Fibroblast of lung (primary cell): ENCODE measurements at regions not wholly inside any gene's neighbourhood (a gene's known extent, or its start where the extent isn't known, plus 50 kb on each side); places are given as distances from the start of the nearest gene placed in this dataset.

ENCODE experiments used
- DNase-seq, 2 donors: peaks; one replicate each; pipeline versions ENCODE4 v3.0.0 to v3.0.0-alpha.2; 2010; ENCODE audit warnings: low read depth in 2 of 2
- H2AFZ ChIP-seq: 2 replicates; pipeline ENCODE4 v1.5.1; 2012; ENCODE audit warnings: low read length, control low read depth, inconsistent platforms
- H3K27ac ChIP-seq: 2 replicates; pipeline ENCODE4 v1.5.1; 2011; ENCODE audit warnings: low read length, control low read depth; ENCODE audit not compliant: insufficient read depth
- H3K27me3 ChIP-seq: 2 replicates; pipeline ENCODE4 v1.5.1; 2011; ENCODE audit warnings: mild to moderate bottlenecking, low read length; ENCODE audit not compliant: control insufficient read depth, insufficient read depth
- H3K36me3 ChIP-seq: 2 replicates; pipeline ENCODE4 v1.5.1; 2011; ENCODE audit warnings: low read length; ENCODE audit not compliant: control insufficient read depth, insufficient read depth
- H3K4me1 ChIP-seq: 2 replicates; pipeline ENCODE4 v1.5.1; 2011; ENCODE audit warnings: low read length; ENCODE audit not compliant: control insufficient read depth, insufficient read depth; ENCODE audit errors: extremely low read depth
- H3K4me2 ChIP-seq: 2 replicates; pipeline ENCODE4 v1.5.1; 2011; ENCODE audit warnings: low read length, control low read depth; ENCODE audit not compliant: insufficient read depth; ENCODE audit errors: extremely low read depth
- H3K4me3 ChIP-seq, 4 experiments: fragments of 200-600 bp in 1 of 4; sonication (generic) in 1 of 4; replicated peaks in 1 of 4; 2 replicates each; pipeline ENCODE4 v1.5.1; 2011 to 2016; ENCODE audit warnings: low read length in 4 of 4, low read depth in 3 of 4, mild to moderate bottlenecking in 3 of 4, control low read depth in 2 of 4, inconsistent platforms in 1 of 4, mixed read lengths in 1 of 4; ENCODE audit not compliant: insufficient read depth in 1 of 4; ENCODE audit errors: control extremely low read depth in 1 of 4
- H3K79me2 ChIP-seq: 2 replicates; pipeline ENCODE4 v1.5.1; 2012; ENCODE audit warnings: mild to moderate bottlenecking, low read length, inconsistent platforms; ENCODE audit not compliant: control insufficient read depth, insufficient read depth
- H3K9ac ChIP-seq: 2 replicates; pipeline ENCODE4 v1.5.1; 2011; ENCODE audit warnings: mild to moderate bottlenecking, low read length, control low read depth; ENCODE audit not compliant: insufficient read depth
- H3K9me3 ChIP-seq: 2 replicates; pipeline ENCODE4 v1.5.1; 2012; ENCODE audit warnings: low read depth, low read length; ENCODE audit not compliant: control insufficient read depth, insufficient read depth
- H4K20me1 ChIP-seq: 2 replicates; pipeline ENCODE4 v1.5.1; 2011; ENCODE audit warnings: low read length; ENCODE audit not compliant: control insufficient read depth, insufficient read depth; ENCODE audit errors: extremely low read depth
- CTCF ChIP-seq, 2 donors: IDR thresholded peaks in 1 of 2; conservative IDR thresholded peaks in 1 of 2; 1 replicate in 1 of 2; 2 replicates in 1 of 2; pipeline ENCODE4 v1.5.1; 2011 to 2012; ENCODE audit warnings: low read length in 2 of 2, control low read depth in 1 of 2, inconsistent platforms in 1 of 2, low read depth in 1 of 2, mild to moderate bottlenecking in 1 of 2
- EZH2 ChIP-seq: IDR thresholded peaks from 2 replicates; pipeline ENCODE4 v1.5.1; 2012; ENCODE audit warnings: low read length, control low read depth, mild to moderate bottlenecking; ENCODE audit errors: missing control alignments

- Histone ChIP-seq H3K36me3 (no peaks in the 10 kb centered on the region), H3K27me3 (no peaks in the 10 kb centered on the region)
- TF ChIP-seq CTCF (conservative IDR thresholded peaks at IDR 0.05 in 1 of 2, IDR thresholded peaks at IDR 0.05 in 1 of 2; ENCODE audit: low read depth in 1 of 2, low read length in 2 of 2), result no peak
- no peak for TF ChIP-seq EZH2
Observed at GRCh38 chr4:89173336-89174090, 62.2 kb downstream of the TIGD2 start.

GRCh38 chr4:89174784-89175183 lies 63.5 kb downstream of the TIGD2 start:
- Histone ChIP-seq H2AFZ (no peak overlapping the region), H3K4me3 (no peak overlapping the region), H3K36me3 (no peaks in the 10 kb centered on the region), H3K79me2 (no peaks in the 10 kb centered on the region), H3K27ac (no peak overlapping the region), H4K20me1 (no peaks in the 10 kb centered on the region), H3K9ac (no peak overlapping the region), H3K4me2 (no peak overlapping the region), H3K9me3 (no peaks in the 10 kb centered on the region), H3K4me1 (no peaks in the 10 kb centered on the region), H3K27me3 (no peaks in the 10 kb centered on the region)
- DNase-seq, result no peak
- TF ChIP-seq CTCF (conservative IDR thresholded peaks at IDR 0.05 in 1 of 2, IDR thresholded peaks at IDR 0.05 in 1 of 2; ENCODE audit: low read depth in 1 of 2, low read length in 2 of 2), result no peak

More at GRCh38 chr4:89173336-89174090, 62.2 kb downstream of the TIGD2 start:
- no peak overlapping the region for H3K27ac ChIP-seq
- no peak overlapping the region for H3K9ac ChIP-seq
- no peak overlapping the region for H3K4me3 ChIP-seq
- H3K4me2 ChIP-seq, result no peak overlapping the region
- no peaks in the 10 kb centered on the region for H3K79me2 ChIP-seq
- no peaks in the 10 kb centered on the region for H3K4me1 ChIP-seq
- no peak for DNase-seq
- no peaks in the 10 kb centered on the region for H4K20me1 ChIP-seq
- H2AFZ ChIP-seq, result no peak overlapping the region
- no peaks in the 10 kb centered on the region for H3K9me3 ChIP-seq

- no peak for TF ChIP-seq EZH2
- TF ChIP-seq CTCF (conservative IDR thresholded peaks at IDR 0.05 in 1 of 2, IDR thresholded peaks at IDR 0.05 in 1 of 2; ENCODE audit: low read depth in 1 of 2, low read length in 2 of 2), result no peak
- Histone ChIP-seq H2AFZ (no peak overlapping the region), H3K27me3 (no peaks in the 10 kb centered on the region), H3K4me1 (no peaks in the 10 kb centered on the region), H3K9ac (no peak overlapping the region), H3K27ac (no peak overlapping the region), H4K20me1 (no peaks in the 10 kb centered on the region), H3K9me3 (no peaks in the 10 kb centered on the region), H3K4me3 (no peak overlapping the region), H3K4me2 (no peak overlapping the region), H3K79me2 (no peaks in the 10 kb centered on the region), H3K36me3 (no peaks in the 10 kb centered on the region)
- DNase-seq, result no peak
Observed at GRCh38 chr4:89175611-89176010, 64.3 kb downstream of the TIGD2 start.
